ENCODE measurements at regions not wholly inside any gene's neighbourhood (a gene's known extent, or its start where the extent isn't known, plus 50 kb on each side); places are given as distances from the start of the nearest gene placed in this dataset.

DNA sequence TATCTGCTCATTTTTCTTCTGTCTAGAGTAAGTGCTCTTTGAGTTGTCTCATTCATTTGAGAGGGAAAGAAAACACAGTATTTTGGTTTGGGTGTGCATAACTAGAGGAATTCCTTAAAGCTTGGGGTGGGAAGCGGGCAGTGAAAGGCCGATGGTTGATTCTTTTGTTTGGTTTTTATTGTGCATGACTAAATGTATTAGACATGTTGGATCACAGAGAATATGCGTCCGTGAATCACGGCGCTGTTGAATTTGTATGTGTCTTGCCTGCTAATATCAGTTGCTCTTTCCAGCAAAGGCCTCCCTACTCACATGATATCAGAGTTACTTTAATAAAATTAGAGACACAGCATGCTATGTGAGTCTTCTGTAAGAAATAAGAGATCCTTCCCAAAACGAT, 180.0 kb downstream of the CHD9NB start:
- Histone ChIP-seq H3K9me3 (ENCODE audit: control insufficient read depth in 1 of 2, insufficient read depth in 1 of 2, low read depth in 1 of 2, low read length in 2 of 2) (no peaks in the 10 kb centered on the region), H3K9ac (ENCODE audit: low read length) (no peak overlapping the region), H3K9me2 (ENCODE audit: insufficient read depth) (no peaks in the 10 kb centered on the region), H3K27me3 (ENCODE audit: insufficient read depth, low read length) (no peaks in the 10 kb centered on the region; the same call in 1 of the 2 replicates), H3K4me1 (ENCODE audit: control insufficient read depth in 1 of 2, insufficient read depth in 2 of 2, low read length in 2 of 2) (no peaks in the 10 kb centered on the region), H2AFZ (ENCODE audit: low read depth, low read length, poor library complexity, severe bottlenecking) (no peak overlapping the region), H3K4me3 (replicated peaks in 1 of 2; ENCODE audit: low read depth in 1 of 2, low read length in 2 of 2) (no peak overlapping the region), H4K20me1 (ENCODE audit: insufficient read depth) (no peaks in the 10 kb centered on the region), H3K4me2 (ENCODE audit: low read length) (no peak overlapping the region), H3K36me3 (ENCODE audit: control insufficient read depth in 1 of 2, insufficient read depth in 2 of 2, low read length in 2 of 2) (no peaks in the 10 kb centered on the region), H3K79me2 (ENCODE audit: insufficient read depth, low read length) (no peaks in the 10 kb centered on the region), H3K27ac (ENCODE audit: low read depth, low read length) (no peak overlapping the region)
- POLR2A ChIA-PET: no interaction called here
- no peak for ATAC-seq
- no TSS peak for BruUV-seq (replicated peaks)
- no peak for DNase-seq (ENCODE audit: low read depth, low spot score)
- no peak for TF ChIP-seq ZBTB33 (IDR thresholded peaks at IDR 0.05; ENCODE audit: extremely low read depth, insufficient replicate concordance, low read length)
- no peak for TF ChIP-seq YY1 (IDR thresholded peaks at IDR 0.05; ENCODE audit: extremely low read depth, insufficient replicate concordance, low read depth, low read length)
- TF ChIP-seq, protein P1, sequence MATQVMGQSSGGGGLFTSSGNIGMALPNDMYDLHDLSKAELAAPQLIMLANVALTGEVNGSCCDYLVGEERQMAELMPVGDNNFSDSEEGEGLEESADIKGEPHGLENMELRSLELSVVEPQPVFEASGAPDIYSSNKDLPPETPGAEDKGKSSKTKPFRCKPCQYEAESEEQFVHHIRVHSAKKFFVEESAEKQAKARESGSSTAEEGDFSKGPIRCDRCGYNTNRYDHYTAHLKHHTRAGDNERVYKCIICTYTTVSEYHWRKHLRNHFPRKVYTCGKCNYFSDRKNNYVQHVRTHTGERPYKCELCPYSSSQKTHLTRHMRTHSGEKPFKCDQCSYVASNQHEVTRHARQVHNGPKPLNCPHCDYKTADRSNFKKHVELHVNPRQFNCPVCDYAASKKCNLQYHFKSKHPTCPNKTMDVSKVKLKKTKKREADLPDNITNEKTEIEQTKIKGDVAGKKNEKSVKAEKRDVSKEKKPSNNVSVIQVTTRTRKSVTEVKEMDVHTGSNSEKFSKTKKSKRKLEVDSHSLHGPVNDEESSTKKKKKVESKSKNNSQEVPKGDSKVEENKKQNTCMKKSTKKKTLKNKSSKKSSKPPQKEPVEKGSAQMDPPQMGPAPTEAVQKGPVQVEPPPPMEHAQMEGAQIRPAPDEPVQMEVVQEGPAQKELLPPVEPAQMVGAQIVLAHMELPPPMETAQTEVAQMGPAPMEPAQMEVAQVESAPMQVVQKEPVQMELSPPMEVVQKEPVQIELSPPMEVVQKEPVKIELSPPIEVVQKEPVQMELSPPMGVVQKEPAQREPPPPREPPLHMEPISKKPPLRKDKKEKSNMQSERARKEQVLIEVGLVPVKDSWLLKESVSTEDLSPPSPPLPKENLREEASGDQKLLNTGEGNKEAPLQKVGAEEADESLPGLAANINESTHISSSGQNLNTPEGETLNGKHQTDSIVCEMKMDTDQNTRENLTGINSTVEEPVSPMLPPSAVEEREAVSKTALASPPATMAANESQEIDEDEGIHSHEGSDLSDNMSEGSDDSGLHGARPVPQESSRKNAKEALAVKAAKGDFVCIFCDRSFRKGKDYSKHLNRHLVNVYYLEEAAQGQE (IDR thresholded peaks at IDR 0.05; ENCODE audit: low read depth): no peak
- TF ChIP-seq EZH2phosphoT487 (IDR thresholded peaks at IDR 0.05; ENCODE audit: borderline replicate concordance): no peak
- no peak for TF ChIP-seq EGR1 (IDR thresholded peaks at IDR 0.05; ENCODE audit: low read depth)
- no peak for TF ChIP-seq EZH2 (IDR thresholded peaks at IDR 0.05)
- TF ChIP-seq SRF (IDR thresholded peaks at IDR 0.05; ENCODE audit: low read depth): no peak
- RAD21 ChIA-PET (ENCODE audit: low non-redundant PET in 1 of 2, low total read pairs in 2 of 2, uncharacterized antibody in 2 of 2, unreplicated experiment in 2 of 2): no interaction called here
- intact Hi-C loops (cut with micrococcal nuclease): no loop called here
- CTCF ChIA-PET: interaction anchor here (1.3 kb wide), 1 partner anchor 150 kb away, joined by 3 read pairs; no protein-coding TSS in a partner anchor

Data from HCT116 (cell line).